ENCODE measurements at regions not wholly inside any gene's neighbourhood (a gene's known extent, or its start where the extent isn't known, plus 50 kb on each side); places are given as distances from the start of the nearest gene placed in this dataset.

GRCh38 chr20:11018668-11019170, 344.9 kb upstream of the JAG1 start:
- TF ChIP-seq, protein P1, sequence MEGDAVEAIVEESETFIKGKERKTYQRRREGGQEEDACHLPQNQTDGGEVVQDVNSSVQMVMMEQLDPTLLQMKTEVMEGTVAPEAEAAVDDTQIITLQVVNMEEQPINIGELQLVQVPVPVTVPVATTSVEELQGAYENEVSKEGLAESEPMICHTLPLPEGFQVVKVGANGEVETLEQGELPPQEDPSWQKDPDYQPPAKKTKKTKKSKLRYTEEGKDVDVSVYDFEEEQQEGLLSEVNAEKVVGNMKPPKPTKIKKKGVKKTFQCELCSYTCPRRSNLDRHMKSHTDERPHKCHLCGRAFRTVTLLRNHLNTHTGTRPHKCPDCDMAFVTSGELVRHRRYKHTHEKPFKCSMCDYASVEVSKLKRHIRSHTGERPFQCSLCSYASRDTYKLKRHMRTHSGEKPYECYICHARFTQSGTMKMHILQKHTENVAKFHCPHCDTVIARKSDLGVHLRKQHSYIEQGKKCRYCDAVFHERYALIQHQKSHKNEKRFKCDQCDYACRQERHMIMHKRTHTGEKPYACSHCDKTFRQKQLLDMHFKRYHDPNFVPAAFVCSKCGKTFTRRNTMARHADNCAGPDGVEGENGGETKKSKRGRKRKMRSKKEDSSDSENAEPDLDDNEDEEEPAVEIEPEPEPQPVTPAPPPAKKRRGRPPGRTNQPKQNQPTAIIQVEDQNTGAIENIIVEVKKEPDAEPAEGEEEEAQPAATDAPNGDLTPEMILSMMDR (IDR thresholded peaks at IDR 0.05; ENCODE audit: low read length) = no peak
- TF ChIP-seq EZH2 (optimal IDR thresholded peaks at IDR 0.05; ENCODE audit: low read depth, low read length) = no peak
- no peak for TF ChIP-seq EZH2phosphoT487 (IDR thresholded peaks at IDR 0.05; ENCODE audit: low read length)
